COLO829 (cell line): ENCODE measurements at regions not wholly inside any gene's neighbourhood (a gene's known extent, or its start where the extent isn't known, plus 50 kb on each side); places are given as distances from the start of the nearest gene placed in this dataset.

Source experiments
- DNase-seq: peaks from one replicate; pipeline ENCODE4 v3.0.0; 2012; ENCODE audit warnings: low spot score

GRCh38 chr5:169354263-169354662, 53.3 kb upstream of the SLIT3 start:
- DNase-seq: no peak

DNA sequence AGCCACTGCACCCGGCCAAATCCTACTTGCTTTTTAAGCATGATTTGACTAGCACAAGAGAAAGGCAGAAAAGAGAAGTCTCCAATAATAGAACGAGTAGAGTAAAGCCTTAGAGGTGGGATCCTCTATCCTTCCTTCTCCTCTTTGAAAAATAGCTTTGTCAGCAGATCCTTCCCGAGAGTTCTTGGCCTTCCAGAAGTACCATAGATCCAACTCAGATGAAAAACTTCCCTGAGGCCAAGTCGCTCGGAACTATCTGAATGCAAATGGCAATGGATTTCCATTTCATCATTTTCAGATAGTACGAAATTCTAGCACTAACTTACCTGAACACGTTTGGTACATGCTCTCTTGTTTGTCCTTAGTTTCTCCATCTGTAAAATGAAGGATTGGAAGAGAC, 52.0 kb upstream of the SLIT3 start:
- no peak for DNase-seq

GRCh38 chr5:169351721-169352120, 50.8 kb upstream of the SLIT3 start:
- no peak for DNase-seq

DNA sequence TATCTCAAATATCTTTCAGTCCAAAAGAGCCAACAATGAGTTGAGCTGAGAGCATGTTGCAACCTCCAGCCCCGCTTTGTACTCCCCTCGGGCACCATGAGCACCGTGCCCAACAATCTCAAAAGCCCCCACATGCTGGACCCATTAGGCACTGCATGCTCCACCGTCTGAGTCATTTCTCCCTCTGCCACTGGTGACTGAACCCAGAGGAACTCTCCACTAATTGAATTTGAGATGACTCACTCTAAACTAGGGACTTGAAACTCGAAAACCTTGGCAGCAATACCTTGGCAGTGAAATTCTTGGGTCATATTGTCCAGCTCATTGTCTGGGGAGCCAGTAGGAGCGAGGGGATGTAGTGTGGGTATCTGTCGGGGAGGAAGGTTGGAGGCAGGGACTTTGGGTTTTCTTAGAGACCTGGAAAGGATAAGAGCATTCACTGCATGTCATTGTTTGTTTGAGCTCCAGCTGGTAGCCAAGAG, 49.9 kb upstream of the SLIT3 start:
- DNase-seq: no peak
